ENCODE measurements at regions not wholly inside any gene's neighbourhood (a gene's known extent, or its start where the extent isn't known, plus 50 kb on each side); places are given as distances from the start of the nearest gene placed in this dataset.

DNA sequence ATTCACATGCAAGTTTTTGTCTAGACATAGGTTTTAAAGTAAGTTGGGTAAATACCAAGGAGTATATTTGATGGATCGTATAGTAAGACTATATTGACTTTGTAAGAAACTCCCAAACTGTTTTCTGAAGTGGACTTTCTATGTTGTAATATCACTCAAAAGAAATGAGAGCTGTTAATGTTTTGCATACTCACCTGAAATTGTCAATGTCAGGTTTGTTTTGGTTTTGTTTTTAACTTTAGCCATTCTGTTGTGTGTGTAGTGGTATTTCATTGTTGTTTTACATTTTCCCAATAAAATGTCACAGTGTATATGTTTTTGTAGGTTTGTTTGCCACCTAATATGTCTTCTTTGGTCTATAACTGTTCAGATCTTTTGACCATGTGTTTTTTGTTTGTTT lies 375.7 kb upstream of the CDH9 start:
- H2AK5ac ChIP-seq (ENCODE audit: low read depth, low read length), result no peak overlapping the region

More for the DNA sequence above, 375.7 kb upstream of the CDH9 start:
- Histone ChIP-seq H3K9ac (replicated peaks in 1 of 4; ENCODE audit: extremely low read depth in 1 of 4, low read depth in 3 of 4, low read length in 3 of 4) (no peak overlapping the region), H2BK5ac (ENCODE audit: low read depth, low read length) (no peak overlapping the region), H3K4me3 (ENCODE audit: extremely low read depth in 1 of 4, insufficient read depth in 2 of 4, low read depth in 3 of 4, low read length in 4 of 4) (no peak overlapping the region), H3K23ac (ENCODE audit: insufficient read length) (no peak overlapping the region), H2BK12ac (ENCODE audit: low read depth, low read length) (no peak overlapping the region), H3K36me3 (ENCODE audit: control insufficient read depth in 2 of 4, insufficient read depth in 4 of 4, low read length in 3 of 4) (no peaks in the 10 kb centered on the region), H4K8ac (ENCODE audit: extremely low read depth, insufficient read depth, low read length) (no peak overlapping the region), H2AFZ (ENCODE audit: low read length) (no peak overlapping the region), H3K4ac (replicated peaks; ENCODE audit: insufficient read length, low read depth, low read length) (no peak overlapping the region), H3K79me1 (ENCODE audit: low read depth, low read length) (no peaks in the 10 kb centered on the region), H3K23me2 (ENCODE audit: low read depth, low read length) (no peaks in the 10 kb centered on the region), H3K18ac (ENCODE audit: extremely low read depth, low read length) (no peak overlapping the region), H4K5ac (ENCODE audit: insufficient read length, low read depth, low read length) (no peak overlapping the region), H4K20me1 (replicated peaks in 1 of 2; ENCODE audit: control insufficient read depth in 1 of 2, insufficient read depth in 2 of 2, low read length in 2 of 2) (no peaks in the 10 kb centered on the region), H4K91ac (replicated peaks; ENCODE audit: insufficient read length, low read length) (no peak overlapping the region), H3K27me3 (replicated peaks in 1 of 4; ENCODE audit: control insufficient read depth in 3 of 4, extremely low read depth in 1 of 4, insufficient read depth in 3 of 4, low read length in 3 of 4) (no peaks in the 10 kb centered on the region), H2BK120ac (replicated peaks; ENCODE audit: low read depth, low read length) (no peak overlapping the region), H3K4me1 (replicated peaks in 1 of 4; ENCODE audit: control insufficient read depth in 3 of 4, insufficient read depth in 4 of 4, low read length in 3 of 4) (no peaks in the 10 kb centered on the region), H2BK15ac (ENCODE audit: low read length) (no peak overlapping the region), H2BK20ac (ENCODE audit: low read length) (no peak overlapping the region), H3K4me2 (ENCODE audit: insufficient read depth in 1 of 2, low read depth in 2 of 2, low read length in 2 of 2) (no peak overlapping the region), H3K27ac (ENCODE audit: low read depth, low read length) (no peak overlapping the region), H3K14ac (ENCODE audit: insufficient read length) (no peak overlapping the region), H3K79me2 (ENCODE audit: control insufficient read depth in 1 of 2, insufficient read depth in 2 of 2, low read length in 2 of 2) (no peaks in the 10 kb centered on the region), H3K56ac (replicated peaks; ENCODE audit: insufficient read length, low read depth, low read length) (no peak overlapping the region), H3K9me3 (ENCODE audit: insufficient read depth in 2 of 2, low read depth in 1 of 2, low read length in 1 of 2) (no peaks in the 10 kb centered on the region)
- ChIA-PET CTCF (ENCODE audit: partially characterized antibody) (no interaction called here), POLR2A (ENCODE audit: partially characterized antibody) (no interaction called here)
- 95% methylated on average over 1 of the region's 1 CpG; no CpG with 5 or more reads in 1 of the 2 experiments for WGBS, 2 experiments (ENCODE audit: extremely low coverage in 1 of 2, insufficient coverage in 1 of 2, insufficient read length in 1 of 2, insufficient replicate concordance in 2 of 2, low coverage in 1 of 2, low lambda C conversion rate in 2 of 2, missing lambda C conversion rate in 1 of 2)
- FAIRE-seq, result no peak
- TF ChIP-seq CTBP2 (IDR thresholded peaks at IDR 0.05; ENCODE audit: borderline replicate concordance, insufficient read depth, insufficient read length, low read length) (no peak), SP2 (IDR thresholded peaks at IDR 0.05; ENCODE audit: low read length) (no peak), SIN3A (conservative IDR thresholded peaks at IDR 0.05 in 1 of 2, IDR thresholded peaks at IDR 0.05 in 1 of 2; ENCODE audit: low read depth in 1 of 2, low read length in 2 of 2) (no peak), RBBP5 (IDR thresholded peaks at IDR 0.05; ENCODE audit: borderline replicate concordance, low read depth, low read length) (no peak), CBX5 (IDR thresholded peaks at IDR 0.05; ENCODE audit: low read depth, low read length) (no peak), SRF (IDR thresholded peaks at IDR 0.05; ENCODE audit: low read depth, low read length) (no peak), ZNF274 (IDR thresholded peaks at IDR 0.05; ENCODE audit: borderline replicate concordance, extremely low read depth, low read length) (no peak)
- TF ChIP-seq, protein P1, sequence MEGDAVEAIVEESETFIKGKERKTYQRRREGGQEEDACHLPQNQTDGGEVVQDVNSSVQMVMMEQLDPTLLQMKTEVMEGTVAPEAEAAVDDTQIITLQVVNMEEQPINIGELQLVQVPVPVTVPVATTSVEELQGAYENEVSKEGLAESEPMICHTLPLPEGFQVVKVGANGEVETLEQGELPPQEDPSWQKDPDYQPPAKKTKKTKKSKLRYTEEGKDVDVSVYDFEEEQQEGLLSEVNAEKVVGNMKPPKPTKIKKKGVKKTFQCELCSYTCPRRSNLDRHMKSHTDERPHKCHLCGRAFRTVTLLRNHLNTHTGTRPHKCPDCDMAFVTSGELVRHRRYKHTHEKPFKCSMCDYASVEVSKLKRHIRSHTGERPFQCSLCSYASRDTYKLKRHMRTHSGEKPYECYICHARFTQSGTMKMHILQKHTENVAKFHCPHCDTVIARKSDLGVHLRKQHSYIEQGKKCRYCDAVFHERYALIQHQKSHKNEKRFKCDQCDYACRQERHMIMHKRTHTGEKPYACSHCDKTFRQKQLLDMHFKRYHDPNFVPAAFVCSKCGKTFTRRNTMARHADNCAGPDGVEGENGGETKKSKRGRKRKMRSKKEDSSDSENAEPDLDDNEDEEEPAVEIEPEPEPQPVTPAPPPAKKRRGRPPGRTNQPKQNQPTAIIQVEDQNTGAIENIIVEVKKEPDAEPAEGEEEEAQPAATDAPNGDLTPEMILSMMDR (IDR thresholded peaks at IDR 0.05; ENCODE audit: control extremely low read depth in 1 of 3, insufficient read depth in 1 of 3, low read depth in 1 of 3, low read length in 3 of 3), result no peak
- DNase-seq (ENCODE audit: low read depth in 1 of 2, low spot score in 2 of 2), result no peak

Measured in H1 (cell line).